DND-41 (cell line): ENCODE measurements at regions not wholly inside any gene's neighbourhood (a gene's known extent, or its start where the extent isn't known, plus 50 kb on each side); places are given as distances from the start of the nearest gene placed in this dataset.

ENCODE experiments used
- CTCF ChIP-seq: IDR thresholded peaks from 2 replicates; pipeline ENCODE4 v1.5.1; 2012; ENCODE audit warnings: borderline replicate concordance, low read length, moderate library complexity, mild to moderate bottlenecking; ENCODE audit not compliant: poor library complexity, severe bottlenecking; ENCODE audit errors: extremely low read depth
- EZH2 ChIP-seq: IDR thresholded peaks from 3 replicates; pipeline ENCODE4 v1.6.1; 2012; ENCODE audit warnings: borderline replicate concordance, low read depth, mild to moderate bottlenecking, moderate library complexity, low read length, inconsistent platforms; ENCODE audit not compliant: severe bottlenecking

GRCh38 chr20:22826306-22827230 is 208.5 kb upstream of the SSTR4 start:
- TF ChIP-seq CTCF (no peak), EZH2 (no peak)
